ENCODE measurements at regions not wholly inside any gene's neighbourhood (a gene's known extent, or its start where the extent isn't known, plus 50 kb on each side); places are given as distances from the start of the nearest gene placed in this dataset.

DNA sequence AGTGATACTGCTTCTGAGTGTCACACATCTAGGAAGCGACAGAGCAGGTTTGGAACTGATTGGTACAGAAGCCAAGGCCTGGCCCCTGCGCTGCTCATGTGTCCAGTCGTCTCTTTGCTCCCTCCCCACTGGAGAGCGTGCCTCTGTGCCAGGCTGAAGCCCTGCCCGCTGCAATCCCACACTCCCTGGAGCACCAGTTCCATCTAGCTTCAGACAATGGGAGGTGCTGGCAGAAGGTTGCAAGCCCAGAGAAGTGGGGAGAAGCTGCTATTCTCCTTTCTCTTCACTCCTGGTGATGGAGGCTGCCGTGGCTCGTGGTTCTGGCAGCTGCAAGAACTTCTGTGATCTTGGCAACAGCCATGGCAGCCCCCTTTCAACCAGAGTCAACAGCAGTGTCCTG, 250.9 kb downstream of the MATN1 start:
- TF ChIP-seq CTCF (IDR thresholded peaks at IDR 0.05 in 2 of 3, conservative IDR thresholded peaks at IDR 0.05 in 1 of 3; ENCODE audit: borderline replicate concordance in 1 of 3, insufficient read depth in 1 of 3, low read depth in 2 of 3, low read length in 2 of 3) (no peak), EZH2 (IDR thresholded peaks at IDR 0.05) (no peak), ZNF274 (IDR thresholded peaks at IDR 0.05; ENCODE audit: low read depth, low read length) (no peak), MAX (IDR thresholded peaks at IDR 0.05) (no peak), POLR2A (IDR thresholded peaks at IDR 0.05; ENCODE audit: borderline replicate concordance, extremely low read depth, insufficient read depth, insufficient read length) (no peak), FOSL1 (IDR thresholded peaks at IDR 0.05; ENCODE audit: low read depth) (no peak), YY1 (IDR thresholded peaks at IDR 0.05; ENCODE audit: extremely low read depth, insufficient replicate concordance, low read depth, low read length) (no peak), JUND (IDR thresholded peaks at IDR 0.05) (no peak), POLR2AphosphoS5 (IDR thresholded peaks at IDR 0.05; ENCODE audit: low read depth, low read length) (no peak), SP1 (IDR thresholded peaks at IDR 0.05; ENCODE audit: low read depth) (no peak), RAD21 (IDR thresholded peaks at IDR 0.05; ENCODE audit: low read depth) (peak; percentile 7; the same call in 1 of the 2 replicates), EGR1 (IDR thresholded peaks at IDR 0.05; ENCODE audit: low read depth) (no peak)

Data from HCT116 (cell line).